AG09319 (cell line): ENCODE measurements at regions not wholly inside any gene's neighbourhood (a gene's known extent, or its start where the extent isn't known, plus 50 kb on each side); places are given as distances from the start of the nearest gene placed in this dataset.

Experiments
- DNase-seq: peaks from one replicate; pipeline ENCODE4 v3.0.0-alpha.2; 2010; ENCODE audit warnings: low read depth; ENCODE audit errors: extremely low read depth
- CTCF ChIP-seq: IDR thresholded peaks from 2 replicates; pipeline ENCODE4 v1.5.1; 2011; ENCODE audit warnings: low read depth, mild to moderate bottlenecking, inconsistent platforms, low read length, moderate library complexity

- no peak for DNase-seq
- TF ChIP-seq CTCF = no peak
Measured at GRCh38 chr5:14057289-14057688, 85.9 kb upstream of the TRIO start.

- no peak for DNase-seq
- no peak for TF ChIP-seq CTCF
Measured at GRCh38 chr5:14056039-14056438, 87.1 kb upstream of the TRIO start.

DNA sequence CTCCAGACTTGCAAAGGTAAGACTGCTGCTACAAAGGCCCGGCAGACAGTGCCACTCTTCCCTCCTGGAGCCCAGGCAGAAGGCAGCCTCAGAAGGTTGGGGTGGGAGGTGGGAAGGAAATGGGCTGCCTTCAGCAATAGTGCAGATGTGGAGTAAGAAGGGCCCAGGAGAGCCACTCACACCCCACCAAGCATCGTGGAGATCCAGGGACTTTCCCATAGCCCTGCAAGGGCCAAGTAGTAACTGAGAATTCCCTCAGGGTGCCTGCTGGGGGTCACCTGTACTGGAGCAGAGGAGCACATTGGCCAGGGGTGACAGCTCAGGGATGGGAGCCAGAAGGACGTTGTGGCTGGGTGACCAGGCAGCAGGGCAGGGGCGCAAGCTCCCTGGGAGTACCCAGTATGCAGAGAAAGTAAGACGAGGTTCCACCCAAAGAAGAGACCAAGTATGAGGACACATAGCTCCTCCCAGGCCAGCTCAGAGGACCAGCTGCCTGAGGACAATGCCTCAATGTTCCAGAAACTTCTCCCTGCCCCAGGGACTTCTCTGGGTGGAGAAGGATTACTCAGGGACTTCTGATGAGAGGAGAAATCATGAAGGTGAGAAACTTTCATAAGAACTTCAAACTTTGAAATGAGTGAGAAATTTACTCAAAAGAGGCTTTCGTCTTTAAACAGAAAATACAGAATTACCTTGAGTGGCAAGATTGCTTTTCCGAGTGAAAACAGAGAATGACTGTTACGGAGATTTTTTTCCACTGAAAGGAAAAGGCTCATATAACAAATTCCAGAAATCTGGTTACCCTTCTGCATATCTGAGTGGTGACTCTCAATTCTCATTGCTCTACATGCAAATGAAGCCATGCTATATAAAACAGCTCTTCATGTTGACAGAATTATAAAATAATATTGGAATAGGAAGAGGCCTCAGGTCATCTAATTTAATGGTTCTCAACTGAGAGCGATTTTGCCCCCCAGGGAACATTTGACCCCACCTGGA lies 87.9 kb upstream of the TRIO start:
- TF ChIP-seq CTCF = no peak
- no peak for DNase-seq

DNA sequence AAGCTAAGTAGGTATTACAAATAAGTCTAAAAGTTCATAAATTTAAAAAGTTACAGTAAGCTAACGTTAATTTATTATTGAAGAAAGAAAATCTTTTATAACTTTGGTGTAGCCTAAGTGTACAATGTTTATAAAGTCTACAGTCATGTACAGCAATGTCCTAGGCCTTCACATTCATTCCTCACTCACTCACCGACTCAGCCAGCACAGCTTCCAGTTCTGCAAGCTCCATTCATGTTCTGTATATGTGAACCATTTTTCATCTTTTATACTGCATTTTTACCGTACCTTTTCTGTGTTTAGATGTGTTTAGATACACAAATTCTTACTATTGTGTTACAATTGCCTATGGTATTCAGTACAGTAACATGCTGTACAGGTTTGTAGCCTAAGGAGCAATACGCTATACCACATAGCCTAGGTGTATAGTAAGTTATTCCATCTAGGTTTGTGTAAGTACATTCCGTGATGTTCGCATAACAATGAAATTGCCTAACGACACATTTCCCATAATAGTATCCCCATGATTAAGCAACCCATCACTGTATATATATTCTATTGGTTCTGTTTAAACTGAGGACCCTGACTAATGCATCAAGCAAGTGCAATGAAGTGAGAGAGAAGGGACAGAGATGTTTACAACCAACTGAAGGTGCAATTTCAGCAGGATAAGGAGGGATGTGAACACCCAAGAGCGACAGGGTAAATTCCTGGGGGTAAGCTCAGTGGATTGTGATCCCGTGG lies 88.9 kb upstream of the TRIO start:
- TF ChIP-seq CTCF = no peak
- DNase-seq = no peak

DNA sequence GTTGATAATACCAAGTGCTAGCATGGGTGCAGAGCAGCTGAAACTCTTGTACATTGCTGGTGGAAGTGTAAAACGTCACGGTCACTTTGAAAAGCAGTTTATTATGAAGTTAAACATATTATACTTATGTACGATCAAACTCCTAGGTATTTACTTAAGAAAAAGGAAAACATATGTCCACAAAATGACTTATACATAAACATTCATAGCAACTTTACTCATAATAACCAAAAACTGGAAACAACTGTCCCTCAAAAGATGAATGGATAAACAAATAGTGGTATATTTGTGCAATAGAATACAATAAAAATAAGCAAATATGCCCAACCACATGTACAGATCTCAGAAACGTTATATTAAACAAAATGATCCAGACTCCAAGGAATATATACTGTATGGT lies 92.3 kb upstream of the TRIO start:
- DNase-seq = no peak
- TF ChIP-seq CTCF = no peak

DNA sequence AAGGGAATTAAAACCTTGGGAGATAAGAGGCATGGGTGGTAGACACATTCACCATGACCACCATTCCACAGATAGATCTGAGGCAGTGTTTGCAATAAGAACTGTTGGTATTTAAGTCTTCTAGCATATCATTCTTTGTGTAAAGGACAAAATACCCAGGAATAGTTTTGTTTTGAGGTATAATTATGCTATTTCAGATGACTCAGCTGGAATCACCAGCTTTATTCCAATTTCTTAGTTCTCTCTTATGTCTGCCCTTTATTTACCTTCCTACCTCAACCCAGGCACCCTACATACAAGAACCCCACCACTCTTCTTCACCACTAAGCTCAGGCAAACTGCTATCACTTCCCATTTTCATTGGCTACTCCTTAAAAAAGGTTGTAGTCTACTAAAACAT lies 94.7 kb upstream of the TRIO start:
- DNase-seq = no peak
- TF ChIP-seq CTCF = no peak
